Activated T-helper 2 cell treated with anti-CD3 and anti-CD28 coated beads, Interferon-gamma antibody, Interleukin-2, Interleukin-4, amounts not matched to agents 10 μg/mL and 5 μg/mL and 100 μg/mL, durations not matched to agents 14 hours and 24 hours and 36 hours (primary cell): ENCODE measurements at regions not wholly inside any gene's neighbourhood (a gene's known extent, or its start where the extent isn't known, plus 50 kb on each side); places are given as distances from the start of the nearest gene placed in this dataset.
"Not testable (repeated sequence)": the region's sequence is repeated elsewhere in the genome, so short reads cannot be mapped to it uniquely, and the experiment has no call there.

Experiments
- DNase-seq: peaks from one replicate; pipeline ENCODE4 v3.0.0; 2021; ENCODE audit warnings: low spot score
- H3K27ac Mint-ChIP-seq: one replicate; pipeline ENCODE4 v1.8.0; 2021; ENCODE audit warnings: mixed read lengths
- H3K27me3 Mint-ChIP-seq: one replicate; pipeline ENCODE4 v1.8.0; 2021; ENCODE audit warnings: low read depth, mixed read lengths
- H3K36me3 Mint-ChIP-seq: one replicate; pipeline ENCODE4 v1.8.0; 2021; ENCODE audit warnings: low read depth, mixed read lengths
- H3K4me1 Mint-ChIP-seq: one replicate; pipeline ENCODE4 v1.8.0; 2021; ENCODE audit warnings: low read depth, mixed read lengths
- H3K4me3 Mint-ChIP-seq: one replicate; pipeline ENCODE4 v1.8.0; 2021; ENCODE audit warnings: low read depth, mild to moderate bottlenecking, moderate library complexity, mixed read lengths
- H3K9me3 Mint-ChIP-seq: one replicate; pipeline ENCODE4 v1.8.0; 2021; ENCODE audit warnings: mixed read lengths
- intact Hi-C: fragments of 100-400 bp; cut with micrococcal nuclease; formaldehyde crosslinking; loops from one replicate; pipeline ENCODE4 v1.15.1; 2023

DNA sequence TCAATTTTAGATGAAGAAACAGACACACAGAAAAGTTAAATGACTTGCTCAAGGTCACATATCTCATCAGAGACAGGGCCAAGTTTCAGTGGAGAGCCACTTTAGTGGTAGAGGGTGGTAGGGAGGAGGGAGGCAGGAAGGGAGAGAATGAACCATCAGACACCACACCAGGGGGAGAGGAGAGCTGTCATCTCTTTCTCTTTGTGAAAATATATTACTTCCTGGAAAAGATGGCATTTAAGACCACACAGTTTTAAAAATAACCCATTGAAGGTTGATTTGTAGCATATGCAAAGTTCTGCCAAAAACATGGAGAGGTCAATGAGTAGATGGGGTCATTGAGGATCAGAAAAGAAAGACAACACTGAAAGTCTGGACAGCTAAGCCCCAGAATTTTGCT lies 954.7 kb upstream of the DEFB115 start:
- intact Hi-C loops, DNase-seq, H3K27ac Mint-ChIP-seq, H3K4me1 Mint-ChIP-seq, H3K4me3 Mint-ChIP-seq, H3K9me3 Mint-ChIP-seq, H3K36me3 Mint-ChIP-seq: not testable (repeated sequence)
- H3K27me3 Mint-ChIP-seq = peaks cover 16% of the 10 kb centered on the region

DNA sequence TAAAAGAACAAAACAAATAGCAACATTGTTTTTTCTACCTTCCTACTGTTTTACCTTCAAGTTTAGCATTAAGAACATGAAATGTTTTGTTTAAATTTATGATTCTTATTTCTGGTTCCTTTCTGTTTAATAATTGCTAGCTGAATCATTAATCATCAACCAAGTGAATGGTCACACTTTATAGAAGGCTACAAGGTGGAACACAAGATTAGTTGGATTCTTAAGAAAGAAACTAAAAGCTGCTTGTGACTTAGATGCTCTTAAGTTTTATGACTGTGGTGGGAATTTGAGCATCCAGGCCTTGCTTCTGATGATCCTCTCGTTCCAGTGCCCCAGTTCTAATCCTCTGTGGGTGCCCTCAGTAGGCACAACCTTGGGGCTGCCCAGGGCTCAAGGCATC lies 947.5 kb upstream of the DEFB115 start:
- H3K9me3 Mint-ChIP-seq, H3K4me1 Mint-ChIP-seq, H3K4me3 Mint-ChIP-seq, intact Hi-C loops, DNase-seq, H3K27ac Mint-ChIP-seq, H3K36me3 Mint-ChIP-seq, H3K27me3 Mint-ChIP-seq: not testable (repeated sequence)

DNA sequence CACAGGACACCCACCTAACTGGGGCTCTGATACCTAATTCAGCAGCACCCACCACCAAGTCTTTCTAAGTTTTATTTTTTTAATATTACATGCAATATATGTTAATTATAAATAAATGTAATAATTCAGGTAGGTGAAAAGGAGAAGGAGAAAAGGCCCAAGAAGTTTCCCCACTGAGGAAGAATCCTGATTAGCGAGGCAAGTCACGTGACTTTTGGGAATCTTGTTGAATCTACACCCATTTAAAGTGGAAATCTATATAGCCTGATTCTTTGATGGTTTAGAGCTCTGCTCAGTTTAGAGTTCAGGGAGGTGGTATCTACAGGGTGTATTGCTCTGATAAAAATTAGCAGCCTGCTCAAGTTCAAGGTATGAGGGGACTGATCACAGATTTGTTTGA lies 947.1 kb upstream of the DEFB115 start:
- H3K4me3 Mint-ChIP-seq, H3K27me3 Mint-ChIP-seq, H3K36me3 Mint-ChIP-seq, H3K27ac Mint-ChIP-seq, H3K4me1 Mint-ChIP-seq, DNase-seq, intact Hi-C loops, H3K9me3 Mint-ChIP-seq: not testable (repeated sequence)

DNA sequence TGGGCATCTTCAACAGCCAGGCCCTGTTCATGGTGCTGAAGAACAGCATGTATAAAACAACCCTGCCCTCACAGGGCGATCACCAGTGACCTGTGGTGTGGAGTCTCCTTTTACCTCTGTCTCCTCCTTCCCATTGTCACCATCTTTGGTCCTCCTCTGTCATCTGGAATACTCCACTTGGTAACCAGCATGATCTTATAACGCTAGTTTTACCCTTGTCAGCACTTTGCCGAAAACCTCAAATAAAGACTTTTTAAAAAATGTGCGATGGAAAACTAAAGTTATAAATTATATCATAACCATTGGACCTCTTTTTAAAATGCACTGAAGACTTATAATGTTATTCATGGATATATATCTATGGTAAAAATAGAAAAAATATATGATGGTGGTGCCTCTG lies 945.2 kb upstream of the DEFB115 start:
- H3K4me3 Mint-ChIP-seq, H3K27ac Mint-ChIP-seq, H3K9me3 Mint-ChIP-seq, DNase-seq, intact Hi-C loops, H3K36me3 Mint-ChIP-seq, H3K4me1 Mint-ChIP-seq: not testable (repeated sequence)
- peaks cover 14% of the 10 kb centered on the region for H3K27me3 Mint-ChIP-seq

DNA sequence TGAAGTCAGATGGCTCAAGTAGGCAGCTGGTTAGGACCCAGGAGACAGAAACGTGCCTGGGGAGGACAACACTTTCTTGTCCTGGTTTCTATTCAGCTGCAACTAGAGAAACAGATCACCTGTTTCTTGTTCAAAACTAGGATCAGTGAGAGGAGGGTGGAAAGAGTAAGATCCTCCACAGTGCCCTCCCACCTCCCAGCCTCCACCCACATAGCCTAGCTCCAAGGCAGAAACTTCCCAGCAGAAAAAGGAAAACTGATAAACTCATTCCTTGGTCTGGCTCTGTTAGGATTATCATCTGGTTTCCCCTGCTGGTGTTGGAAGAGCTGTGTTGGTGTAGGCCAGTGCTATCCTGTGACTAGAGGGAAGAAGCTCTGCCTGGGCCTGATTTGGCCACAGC lies 943.8 kb upstream of the DEFB115 start:
- DNase-seq, H3K4me1 Mint-ChIP-seq, H3K36me3 Mint-ChIP-seq, H3K27ac Mint-ChIP-seq, intact Hi-C loops, H3K4me3 Mint-ChIP-seq, H3K9me3 Mint-ChIP-seq: not testable (repeated sequence)
- H3K27me3 Mint-ChIP-seq = peaks cover 18% of the 10 kb centered on the region

DNA sequence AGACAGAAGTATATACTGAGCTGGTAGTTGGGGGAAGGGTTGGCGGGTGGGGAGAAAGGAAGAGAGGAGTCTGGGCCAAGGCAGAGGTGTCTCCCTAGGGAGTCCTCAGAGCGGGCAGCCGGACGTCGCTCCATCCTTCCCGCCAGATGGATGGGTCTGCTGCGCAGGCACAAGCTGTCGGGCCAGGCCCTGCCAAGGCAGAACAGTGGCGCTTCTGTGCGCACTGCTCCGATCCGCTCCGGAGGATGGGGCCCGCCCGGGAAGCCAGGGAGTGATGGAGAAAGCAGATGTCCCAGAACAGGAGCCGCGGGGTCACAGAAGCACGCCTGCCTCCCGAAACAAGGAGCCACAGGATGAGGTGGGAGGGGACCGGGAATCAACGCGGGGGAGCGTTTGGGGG lies 941.4 kb upstream of the DEFB115 start:
- H3K27ac Mint-ChIP-seq, H3K4me3 Mint-ChIP-seq, DNase-seq, intact Hi-C loops, H3K36me3 Mint-ChIP-seq, H3K4me1 Mint-ChIP-seq, H3K9me3 Mint-ChIP-seq: not testable (repeated sequence)
- H3K27me3 Mint-ChIP-seq = peaks cover 18% of the 10 kb centered on the region

DNA sequence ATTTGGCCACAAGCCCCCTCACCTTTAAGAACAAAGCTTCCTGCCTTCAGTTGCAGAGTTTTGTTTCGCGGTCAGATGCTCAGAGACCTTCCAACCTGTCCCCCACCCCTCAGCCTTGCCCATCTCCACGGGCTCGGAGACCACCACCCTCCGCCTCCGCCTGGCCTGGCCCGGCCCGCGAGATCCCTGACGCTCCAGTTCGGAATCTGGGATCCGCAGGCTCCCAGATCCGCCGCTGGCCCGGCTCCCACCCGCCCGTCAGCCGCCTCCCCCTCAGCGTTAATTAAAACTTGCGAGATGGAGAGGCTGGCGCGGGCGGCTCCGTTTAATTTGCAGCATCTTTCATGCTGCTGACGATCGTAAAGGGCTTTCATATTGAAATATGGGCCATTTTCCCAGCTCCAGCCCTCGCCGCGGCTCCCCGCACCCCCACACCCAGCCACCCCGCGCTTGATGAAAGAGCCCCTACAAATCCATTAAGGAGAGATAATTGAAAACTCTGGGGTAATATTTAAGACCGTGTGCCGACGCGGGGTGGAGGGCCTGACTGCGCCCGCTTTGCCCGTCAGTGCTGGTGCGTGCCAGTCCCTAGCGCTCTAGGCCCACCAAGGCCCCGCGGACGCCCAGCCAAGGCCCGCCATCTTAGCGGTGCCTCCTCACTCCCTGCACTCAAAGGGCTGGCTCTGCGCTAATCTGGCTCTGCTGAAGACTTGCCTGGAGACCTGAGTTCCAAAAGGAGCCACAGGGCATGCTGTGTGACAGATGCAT lies 940.7 kb upstream of the DEFB115 start:
- H3K36me3 Mint-ChIP-seq, H3K4me1 Mint-ChIP-seq, H3K4me3 Mint-ChIP-seq, intact Hi-C loops, H3K27ac Mint-ChIP-seq, DNase-seq, H3K9me3 Mint-ChIP-seq: not testable (repeated sequence)
- peaks cover 18% of the 10 kb centered on the region for H3K27me3 Mint-ChIP-seq

DNA sequence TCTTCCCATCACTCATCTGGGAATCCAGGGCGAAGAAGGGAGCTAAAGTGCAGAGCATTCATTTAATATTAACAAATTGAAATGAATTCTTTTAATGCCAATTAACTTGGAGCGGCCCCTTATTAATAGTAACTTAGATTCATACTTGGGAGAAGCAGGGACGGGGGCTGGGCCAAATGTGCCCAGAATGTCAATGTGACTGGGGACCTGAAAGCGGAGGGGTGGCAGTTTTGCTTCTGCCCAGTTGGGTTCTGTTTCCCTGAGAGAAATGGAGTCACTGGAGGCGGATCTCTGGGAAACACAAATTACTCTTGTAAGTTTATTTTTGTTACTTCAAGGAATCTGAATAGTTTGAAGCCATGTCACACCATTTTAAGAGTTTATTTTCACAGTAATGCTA lies 923.7 kb upstream of the DEFB115 start:
- not testable (repeated sequence) for H3K4me3 Mint-ChIP-seq, H3K9me3 Mint-ChIP-seq

DNA sequence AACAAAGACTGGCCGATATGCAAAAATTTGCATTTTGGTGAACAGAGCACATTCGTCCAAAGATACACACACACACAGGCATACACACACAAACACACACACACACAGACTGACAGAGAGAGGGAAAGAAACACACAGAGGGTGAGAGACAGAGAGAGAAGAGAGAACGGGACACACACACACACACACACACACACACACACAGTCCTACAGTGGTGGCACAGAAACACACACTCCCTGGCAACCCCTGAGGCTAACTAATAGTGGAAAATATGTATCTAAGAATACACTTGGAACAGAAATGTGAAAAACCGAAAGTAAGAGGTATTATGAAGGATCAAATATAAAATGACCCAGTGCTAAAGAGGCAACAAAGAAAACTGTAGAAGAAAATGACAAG lies 919.9 kb upstream of the DEFB115 start:
- DNase-seq, H3K27ac Mint-ChIP-seq, intact Hi-C loops, H3K9me3 Mint-ChIP-seq, H3K27me3 Mint-ChIP-seq, H3K4me3 Mint-ChIP-seq, H3K4me1 Mint-ChIP-seq, H3K36me3 Mint-ChIP-seq: not testable (repeated sequence)

More for the DNA sequence above, 923.7 kb upstream of the DEFB115 start:
- H3K27ac Mint-ChIP-seq, intact Hi-C loops, H3K36me3 Mint-ChIP-seq, DNase-seq, H3K27me3 Mint-ChIP-seq, H3K4me1 Mint-ChIP-seq: not testable (repeated sequence)

DNA sequence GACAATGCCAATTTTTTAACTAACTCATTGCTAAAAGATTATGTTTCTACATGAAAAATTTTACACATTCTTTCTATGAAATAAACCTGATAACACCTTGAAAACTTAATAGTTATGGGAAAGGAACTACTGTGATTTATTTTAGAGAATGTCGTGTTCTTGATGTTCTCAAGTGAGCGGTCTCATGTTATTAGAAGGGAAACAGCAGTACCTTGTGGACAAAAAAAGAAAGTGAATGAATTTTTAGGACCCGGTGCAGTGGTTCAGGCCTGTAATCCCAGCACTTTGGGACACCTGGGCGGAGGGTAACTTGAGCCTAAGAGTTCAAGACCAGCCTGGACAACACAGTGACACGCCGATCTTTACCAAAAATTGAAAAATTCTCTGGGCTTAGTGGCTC lies 908.5 kb upstream of the DEFB115 start:
- H3K36me3 Mint-ChIP-seq, H3K27ac Mint-ChIP-seq, H3K4me1 Mint-ChIP-seq, intact Hi-C loops, H3K4me3 Mint-ChIP-seq, DNase-seq, H3K9me3 Mint-ChIP-seq: not testable (repeated sequence)
- peaks cover 13% of the 10 kb centered on the region for H3K27me3 Mint-ChIP-seq

DNA sequence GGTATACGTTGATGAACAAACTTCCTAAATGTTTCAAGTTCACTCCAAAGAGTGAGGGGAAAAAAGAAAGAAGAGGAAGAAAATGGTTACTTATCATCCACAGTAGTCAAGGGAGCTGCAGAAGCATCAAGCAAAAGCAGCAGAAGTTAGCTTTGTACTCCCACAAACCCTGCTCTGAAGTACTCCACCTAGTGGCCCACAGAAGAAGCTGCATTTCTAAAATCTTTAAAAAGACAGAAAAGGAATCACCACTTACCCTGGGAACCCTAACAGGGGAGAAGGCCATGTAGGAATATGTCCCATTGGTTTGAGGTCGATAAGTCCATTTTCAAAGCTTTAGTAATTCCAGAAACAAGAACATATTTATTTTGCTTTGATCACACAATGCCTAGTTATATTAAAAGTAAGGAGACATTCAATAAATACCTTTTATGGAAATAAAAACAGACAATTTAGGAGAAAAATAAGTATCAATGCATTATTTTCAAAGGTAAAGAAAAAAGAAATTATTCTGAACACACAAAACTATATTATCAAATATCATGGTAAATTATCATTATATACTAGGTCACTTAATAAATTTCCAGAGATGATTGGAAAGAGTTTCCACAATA lies 900.5 kb upstream of the DEFB115 start:
- not testable (repeated sequence) for H3K27ac Mint-ChIP-seq, H3K4me3 Mint-ChIP-seq, DNase-seq, H3K36me3 Mint-ChIP-seq, H3K9me3 Mint-ChIP-seq, H3K4me1 Mint-ChIP-seq
- intact Hi-C loops = loop anchor here (5.0 kb wide), 1 partner anchor 1030 kb away; no protein-coding TSS in a partner anchor
- peaks cover 13% of the 10 kb centered on the region for H3K27me3 Mint-ChIP-seq

DNA sequence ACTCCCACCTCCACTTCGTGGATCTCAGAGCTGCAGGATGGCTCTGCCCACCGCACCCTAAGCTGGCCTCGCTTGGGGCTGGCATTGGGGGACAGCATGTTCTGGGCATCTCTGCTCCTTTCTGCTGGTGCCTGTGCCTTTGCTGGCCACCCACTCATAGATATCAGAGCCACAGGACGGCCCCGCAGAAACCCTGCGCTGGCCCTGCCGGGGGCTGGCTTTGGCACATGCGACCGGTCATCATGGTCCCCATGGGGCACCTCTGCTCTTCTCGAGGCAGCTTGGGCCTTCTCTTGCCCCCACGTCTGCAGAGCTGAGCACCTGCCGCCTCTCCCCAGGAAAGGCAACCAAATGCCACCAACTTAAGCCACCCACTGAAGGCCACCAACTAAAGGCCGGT lies 895.7 kb upstream of the DEFB115 start:
- H3K36me3 Mint-ChIP-seq, H3K27me3 Mint-ChIP-seq, intact Hi-C loops, DNase-seq, H3K27ac Mint-ChIP-seq, H3K4me3 Mint-ChIP-seq, H3K4me1 Mint-ChIP-seq: not testable (repeated sequence)
- H3K9me3 Mint-ChIP-seq = peaks cover 15% of the 10 kb centered on the region

DNA sequence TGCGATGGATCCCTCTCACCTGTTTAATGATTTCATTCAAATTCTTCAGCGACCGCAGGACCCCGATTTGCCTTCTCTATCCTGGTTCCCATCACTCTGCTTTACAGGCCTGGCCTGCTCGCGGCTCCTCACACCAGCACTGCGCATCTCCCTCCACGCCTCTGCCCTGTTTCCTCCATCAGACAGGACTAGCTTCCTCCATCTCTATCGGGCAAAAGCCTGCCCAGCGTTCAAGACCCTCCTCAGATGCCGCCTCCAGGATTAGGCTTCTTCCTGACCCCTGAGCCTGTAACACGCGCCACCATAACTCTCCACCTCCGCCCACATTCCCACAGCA lies 881.1 kb upstream of the DEFB115 start:
- peaks cover 23% of the 10 kb centered on the region for H3K4me1 Mint-ChIP-seq
- DNase-seq, H3K27me3 Mint-ChIP-seq: not testable (repeated sequence)
- intact Hi-C loops = loop anchor here (2.0 kb wide), 1 partner anchor 92 kb away; no protein-coding TSS in a partner anchor
- peak overlapping the region; percentile 77 for H3K27ac Mint-ChIP-seq
- peaks cover 22% of the 10 kb centered on the region for H3K36me3 Mint-ChIP-seq
- peaks cover 13% of the 10 kb centered on the region for H3K9me3 Mint-ChIP-seq
- H3K4me3 Mint-ChIP-seq = peak overlapping the region; percentile 94
